Endodermal cell (in vitro differentiated cells): ENCODE measurements at regions not wholly inside any gene's neighbourhood (a gene's known extent, or its start where the extent isn't known, plus 50 kb on each side); places are given as distances from the start of the nearest gene placed in this dataset.

Experiments
- DNase-seq: peaks from one replicate; pipeline ENCODE4 v3.0.0-alpha.2; 2017
- H3K27ac ChIP-seq: 2 replicates; pipeline ENCODE4 v1.5.1; 2013; ENCODE audit warnings: mild to moderate bottlenecking, low read depth, low read length, moderate library complexity
- H3K27me3 ChIP-seq: 2 replicates; pipeline ENCODE4 v1.6.1; 2013; ENCODE audit warnings: mild to moderate bottlenecking, low read length, moderate library complexity; ENCODE audit not compliant: insufficient read depth, control insufficient read depth, poor library complexity, severe bottlenecking
- H3K36me3 ChIP-seq: 2 replicates; pipeline ENCODE4 v1.7.0; 2013; ENCODE audit warnings: mild to moderate bottlenecking, low read length, moderate library complexity; ENCODE audit not compliant: control insufficient read depth, insufficient read depth
- H3K4me1 ChIP-seq: one replicate; pipeline ENCODE4 v1.7.0; 2013; ENCODE audit warnings: low read length; ENCODE audit not compliant: control insufficient read depth, insufficient read depth
- H3K4me3 ChIP-seq: 2 replicates; pipeline ENCODE4 v1.5.1; 2013; ENCODE audit warnings: mild to moderate bottlenecking, low read length, moderate library complexity
- H3K9ac ChIP-seq: 2 replicates; pipeline ENCODE4 v1.6.1; 2013; ENCODE audit warnings: mild to moderate bottlenecking, low read length, moderate library complexity; ENCODE audit not compliant: poor library complexity, severe bottlenecking; ENCODE audit errors: extremely low read depth
- H3K9me3 ChIP-seq: 2 replicates; pipeline ENCODE4 v1.6.1; 2013; ENCODE audit warnings: mild to moderate bottlenecking, low read length, moderate library complexity; ENCODE audit not compliant: control insufficient read depth
- H3K27ac Mint-ChIP-seq: 2 replicates; pipeline ENCODE4 v1.8.0; 2020; ENCODE audit warnings: mixed read lengths
- H3K27me3 Mint-ChIP-seq: 2 replicates; pipeline ENCODE4 v1.8.0; 2021; ENCODE audit warnings: mild to moderate bottlenecking, mixed read lengths; ENCODE audit not compliant: insufficient read depth
- H3K36me3 Mint-ChIP-seq: 2 replicates; pipeline ENCODE4 v1.8.0; 2020; ENCODE audit warnings: low read depth, mixed read lengths
- H3K4me1 Mint-ChIP-seq: 2 replicates; pipeline ENCODE4 v1.8.0; 2020; ENCODE audit warnings: mixed read lengths
- H3K4me3 Mint-ChIP-seq: 2 replicates; pipeline ENCODE4 v1.8.0; 2020; ENCODE audit warnings: mild to moderate bottlenecking, moderate library complexity, mixed read lengths
- H3K9me3 Mint-ChIP-seq: 2 replicates; pipeline ENCODE4 v1.8.0; 2020; ENCODE audit warnings: mild to moderate bottlenecking, mixed read lengths
- WGBS, 2 experiments: methylation state at CpG; one replicate each; pipeline versions ENCODE4 v1.1.5 to v1.1.7; 2013; ENCODE audit warnings: missing lambda C conversion rate in 2 of 2, mixed read lengths in 1 of 2; ENCODE audit not compliant: insufficient coverage in 1 of 2, insufficient read length in 1 of 2; 5-methylcytosine and 5-hydroxymethylcytosine counted together
- TF ChIP-seq, protein P1 (sequence below): fragments of 200-600 bp; sonication (generic); conservative IDR thresholded peaks from 2 replicates; pipeline ENCODE4 v1.5.0; 2021; ENCODE audit warnings: antibody characterized with exemption, mild to moderate bottlenecking

DNA sequence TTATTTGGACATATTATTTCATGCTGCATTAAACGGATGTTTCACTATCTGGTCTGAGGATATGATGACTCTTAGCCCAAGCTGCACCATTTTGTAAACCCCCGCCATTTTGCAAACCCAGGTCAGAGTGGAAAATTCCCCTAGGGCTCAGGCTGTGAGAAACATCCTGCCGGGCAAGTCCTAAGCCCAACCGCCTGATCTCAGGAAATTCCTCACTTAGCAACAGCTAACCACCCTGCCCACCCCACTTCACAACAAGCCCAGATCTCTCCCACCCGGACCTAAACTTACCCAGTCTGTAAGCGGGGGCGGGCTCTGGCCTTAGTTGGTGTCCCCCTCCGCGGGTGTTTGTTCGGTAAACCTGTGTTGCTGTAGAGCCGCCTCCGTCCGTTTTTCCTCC lies 2747.1 kb downstream of the PCDH7 start:
- no peaks in the 10 kb centered on the region for H3K27me3 Mint-ChIP-seq
- H3K4me3 Mint-ChIP-seq, result no peak overlapping the region
- WGBS, 2 experiments, result 91 to 96% methylated on average over 5 to 13 of the region's 13 CpGs
- H3K4me1 Mint-ChIP-seq, result no peaks in the 10 kb centered on the region
- no peak overlapping the region for H3K27ac Mint-ChIP-seq
- DNase-seq, result peak; percentile 62
- Histone ChIP-seq H3K9me3 (no peaks in the 10 kb centered on the region), H3K27me3 (no peaks in the 10 kb centered on the region), H3K36me3 (no peaks in the 10 kb centered on the region), H3K9ac (no peak overlapping the region), H3K27ac (no peak overlapping the region), H3K4me3 (no peak overlapping the region), H3K4me1 (no peaks in the 10 kb centered on the region)
- peaks cover 7% of the 10 kb centered on the region for H3K9me3 Mint-ChIP-seq
- H3K36me3 Mint-ChIP-seq, result no peaks in the 10 kb centered on the region
- TF ChIP-seq, protein P1, sequence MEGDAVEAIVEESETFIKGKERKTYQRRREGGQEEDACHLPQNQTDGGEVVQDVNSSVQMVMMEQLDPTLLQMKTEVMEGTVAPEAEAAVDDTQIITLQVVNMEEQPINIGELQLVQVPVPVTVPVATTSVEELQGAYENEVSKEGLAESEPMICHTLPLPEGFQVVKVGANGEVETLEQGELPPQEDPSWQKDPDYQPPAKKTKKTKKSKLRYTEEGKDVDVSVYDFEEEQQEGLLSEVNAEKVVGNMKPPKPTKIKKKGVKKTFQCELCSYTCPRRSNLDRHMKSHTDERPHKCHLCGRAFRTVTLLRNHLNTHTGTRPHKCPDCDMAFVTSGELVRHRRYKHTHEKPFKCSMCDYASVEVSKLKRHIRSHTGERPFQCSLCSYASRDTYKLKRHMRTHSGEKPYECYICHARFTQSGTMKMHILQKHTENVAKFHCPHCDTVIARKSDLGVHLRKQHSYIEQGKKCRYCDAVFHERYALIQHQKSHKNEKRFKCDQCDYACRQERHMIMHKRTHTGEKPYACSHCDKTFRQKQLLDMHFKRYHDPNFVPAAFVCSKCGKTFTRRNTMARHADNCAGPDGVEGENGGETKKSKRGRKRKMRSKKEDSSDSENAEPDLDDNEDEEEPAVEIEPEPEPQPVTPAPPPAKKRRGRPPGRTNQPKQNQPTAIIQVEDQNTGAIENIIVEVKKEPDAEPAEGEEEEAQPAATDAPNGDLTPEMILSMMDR, result no peak

DNA sequence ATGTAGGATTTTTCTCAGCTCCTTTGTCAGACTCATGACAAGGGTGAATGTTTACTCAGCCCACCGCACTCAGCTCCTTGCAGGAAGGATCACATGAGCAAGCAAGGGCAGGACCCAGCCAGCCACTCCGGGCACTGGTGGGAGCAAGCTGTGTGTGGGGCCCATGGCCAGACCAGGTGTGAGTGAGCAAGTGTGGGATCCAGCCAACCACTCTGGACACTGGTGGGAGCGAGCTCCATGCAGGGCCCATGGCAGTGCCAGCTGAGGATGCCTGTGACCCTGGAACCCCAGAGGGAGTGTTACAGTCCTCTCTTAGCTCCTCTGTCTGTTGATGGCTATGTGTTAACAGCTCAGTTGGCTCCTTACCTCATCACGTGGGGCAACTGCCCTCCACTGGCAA lies 2750.6 kb downstream of the PCDH7 start:
- peaks cover 7% of the 10 kb centered on the region for H3K9me3 Mint-ChIP-seq
- H3K27ac Mint-ChIP-seq, result no peak overlapping the region
- H3K27me3 Mint-ChIP-seq, result no peaks in the 10 kb centered on the region

DNA sequence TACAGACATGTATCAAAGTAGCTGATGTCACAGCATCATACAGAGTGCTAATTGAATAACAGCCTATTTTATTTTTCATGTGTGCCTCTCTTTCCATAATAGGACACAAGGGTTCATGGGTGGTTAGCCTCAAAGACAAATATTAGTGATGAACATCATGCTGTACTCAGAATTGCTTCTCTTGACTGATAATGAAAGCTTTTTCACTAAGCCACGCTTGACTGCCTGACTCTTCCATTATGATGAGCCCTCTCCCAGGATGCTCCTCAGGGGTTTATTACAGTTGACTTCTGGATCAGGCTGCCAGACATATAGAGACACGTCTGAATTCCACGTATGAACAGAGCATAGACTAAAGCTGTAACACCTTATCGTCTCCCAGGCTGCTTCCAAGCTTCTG lies 2757.5 kb downstream of the PCDH7 start:
- Mint-ChIP-seq H3K9me3 (no peaks in the 10 kb centered on the region), H3K27ac (no peak overlapping the region), H3K36me3 (no peaks in the 10 kb centered on the region), H3K4me3 (no peak overlapping the region), H3K27me3 (no peaks in the 10 kb centered on the region), H3K4me1 (no peaks in the 10 kb centered on the region)
- Histone ChIP-seq H3K9ac (no peak overlapping the region), H3K4me1 (no peaks in the 10 kb centered on the region), H3K36me3 (no peaks in the 10 kb centered on the region), H3K4me3 (no peak overlapping the region), H3K9me3 (no peaks in the 10 kb centered on the region), H3K27me3 (no peaks in the 10 kb centered on the region), H3K27ac (no peak overlapping the region)
- WGBS, 2 experiments, result 86 to 94% methylated on average over 3 to 4 of the region's 4 CpGs
- TF ChIP-seq, protein P1, result no peak
- DNase-seq, result no peak

More for the DNA sequence above, 2750.6 kb downstream of the PCDH7 start:
- Histone ChIP-seq H3K27ac (no peak overlapping the region), H3K4me3 (no peak overlapping the region), H3K27me3 (no peaks in the 10 kb centered on the region), H3K36me3 (no peaks in the 10 kb centered on the region), H3K4me1 (no peaks in the 10 kb centered on the region), H3K9ac (no peak overlapping the region), H3K9me3 (no peaks in the 10 kb centered on the region)
- no peaks in the 10 kb centered on the region for H3K4me1 Mint-ChIP-seq
- DNase-seq, result no peak
- TF ChIP-seq, protein P1, result no peak
- no peaks in the 10 kb centered on the region for H3K36me3 Mint-ChIP-seq
- H3K4me3 Mint-ChIP-seq, result no peak overlapping the region
- 91 to 96% methylated on average over 3 to 4 of the region's 4 CpGs for WGBS, 2 experiments
